ENCODE measurements at regions not wholly inside any gene's neighbourhood (a gene's known extent, or its start where the extent isn't known, plus 50 kb on each side); places are given as distances from the start of the nearest gene placed in this dataset.

DNA sequence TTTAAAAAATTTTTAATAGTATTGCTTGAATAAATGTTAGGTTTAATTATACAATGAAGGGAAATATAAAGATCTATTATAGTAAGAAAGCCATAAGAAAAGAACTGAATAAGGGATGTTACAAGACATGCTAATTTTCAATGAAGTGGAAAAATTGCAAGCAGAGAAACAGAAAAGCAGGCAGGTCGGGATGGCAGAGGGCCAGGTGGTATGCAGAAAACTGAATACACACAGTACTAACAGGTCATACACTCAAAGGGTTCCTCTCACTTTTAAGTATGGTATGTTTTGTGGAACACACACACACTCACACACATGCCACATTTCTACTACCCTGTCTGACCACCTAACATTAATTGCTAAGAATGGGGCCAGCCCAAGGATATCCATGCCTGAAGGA, 76.7 kb upstream of the DTNA start:
- TF ChIP-seq, protein P1, sequence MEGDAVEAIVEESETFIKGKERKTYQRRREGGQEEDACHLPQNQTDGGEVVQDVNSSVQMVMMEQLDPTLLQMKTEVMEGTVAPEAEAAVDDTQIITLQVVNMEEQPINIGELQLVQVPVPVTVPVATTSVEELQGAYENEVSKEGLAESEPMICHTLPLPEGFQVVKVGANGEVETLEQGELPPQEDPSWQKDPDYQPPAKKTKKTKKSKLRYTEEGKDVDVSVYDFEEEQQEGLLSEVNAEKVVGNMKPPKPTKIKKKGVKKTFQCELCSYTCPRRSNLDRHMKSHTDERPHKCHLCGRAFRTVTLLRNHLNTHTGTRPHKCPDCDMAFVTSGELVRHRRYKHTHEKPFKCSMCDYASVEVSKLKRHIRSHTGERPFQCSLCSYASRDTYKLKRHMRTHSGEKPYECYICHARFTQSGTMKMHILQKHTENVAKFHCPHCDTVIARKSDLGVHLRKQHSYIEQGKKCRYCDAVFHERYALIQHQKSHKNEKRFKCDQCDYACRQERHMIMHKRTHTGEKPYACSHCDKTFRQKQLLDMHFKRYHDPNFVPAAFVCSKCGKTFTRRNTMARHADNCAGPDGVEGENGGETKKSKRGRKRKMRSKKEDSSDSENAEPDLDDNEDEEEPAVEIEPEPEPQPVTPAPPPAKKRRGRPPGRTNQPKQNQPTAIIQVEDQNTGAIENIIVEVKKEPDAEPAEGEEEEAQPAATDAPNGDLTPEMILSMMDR (IDR thresholded peaks at IDR 0.05; ENCODE audit: insufficient read depth, low read depth, low read length) = no peak
- no peak for DNase-seq (ENCODE audit: low read depth)
- H3K4me3 ChIP-seq (ENCODE audit: low read depth, low read length) = no peak overlapping the region

DNA sequence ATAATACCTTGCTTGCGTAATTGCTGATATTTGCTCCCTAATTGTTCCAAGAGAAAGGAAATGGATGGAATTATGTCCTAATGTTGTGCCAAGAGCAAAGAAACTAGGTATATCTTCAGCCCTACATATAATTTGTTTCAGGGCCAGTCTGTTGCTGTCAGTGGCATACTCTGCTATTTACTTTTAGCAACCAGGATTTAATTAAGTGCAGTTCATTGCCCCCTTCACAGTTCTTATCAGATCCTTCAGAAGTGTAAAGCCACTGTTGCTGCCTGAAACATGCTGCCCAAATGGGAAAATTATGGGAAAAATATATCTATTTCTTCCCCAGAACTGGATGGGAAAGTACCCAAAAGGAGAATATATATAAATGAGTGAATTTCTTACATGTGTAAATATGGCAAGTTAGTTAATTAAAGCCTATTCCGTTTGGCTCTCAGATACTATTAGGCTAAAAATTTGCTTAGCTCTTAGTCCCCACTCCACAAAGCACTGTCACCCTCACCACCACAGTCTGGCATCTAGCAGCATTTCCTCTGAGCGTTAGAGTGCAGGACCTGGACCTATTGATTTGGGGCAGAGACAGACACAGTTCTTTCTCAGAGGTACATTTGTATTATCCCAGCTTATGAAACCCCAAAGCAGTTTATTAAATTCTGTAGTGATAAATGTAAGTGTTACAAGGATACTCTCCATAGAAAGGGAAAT, 72.8 kb upstream of the DTNA start:
- no peak overlapping the region for H3K4me3 ChIP-seq (ENCODE audit: low read depth, low read length)
- no peak for DNase-seq (ENCODE audit: low read depth)
- TF ChIP-seq, protein P1 (IDR thresholded peaks at IDR 0.05; ENCODE audit: insufficient read depth, low read depth, low read length) = no peak

DNA sequence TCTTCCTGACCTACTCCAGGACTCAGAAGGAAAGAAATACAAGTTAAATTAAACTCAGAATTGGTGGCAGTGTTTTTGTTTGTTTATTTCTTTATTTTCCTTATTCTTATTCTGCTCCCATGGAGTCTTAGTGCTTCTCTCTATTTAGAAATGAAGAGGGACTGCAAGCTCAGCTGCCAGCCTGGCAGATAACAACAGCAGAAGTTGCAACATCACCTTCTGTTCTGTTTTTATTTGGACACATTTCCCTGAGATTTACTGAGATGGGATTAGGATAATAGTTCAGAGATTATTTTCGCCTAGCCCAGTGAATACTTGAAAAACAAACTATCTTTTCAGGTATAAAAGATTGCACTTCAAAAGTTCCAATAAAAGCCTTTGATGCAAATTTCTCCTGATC, 70.4 kb upstream of the DTNA start:
- peak; percentile 38 for DNase-seq (ENCODE audit: low read depth)
- TF ChIP-seq, protein P1 (IDR thresholded peaks at IDR 0.05; ENCODE audit: insufficient read depth, low read depth, low read length) = no peak
- no peak overlapping the region for H3K4me3 ChIP-seq (ENCODE audit: low read depth, low read length)

DNA sequence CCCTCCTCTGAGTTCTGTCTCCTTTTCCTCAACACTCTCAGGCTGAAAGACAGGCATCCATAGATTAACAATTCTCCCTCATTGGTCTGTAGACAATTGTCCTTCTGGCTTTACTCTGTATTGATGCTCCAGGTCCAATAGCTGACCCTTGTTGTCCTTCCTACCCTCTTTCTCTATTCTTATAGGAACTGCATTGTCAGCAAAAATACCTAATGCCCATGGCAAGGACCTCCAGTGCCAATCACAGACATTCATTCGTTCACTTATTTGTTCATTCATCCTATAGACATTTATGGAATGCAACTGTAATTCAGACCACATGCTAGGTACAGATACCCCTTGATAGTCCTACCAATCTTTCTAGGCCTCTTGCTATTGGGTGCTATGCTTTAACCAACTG, 69.8 kb upstream of the DTNA start:
- no peak overlapping the region for H3K4me3 ChIP-seq (ENCODE audit: low read depth, low read length)
- TF ChIP-seq, protein P1 (IDR thresholded peaks at IDR 0.05; ENCODE audit: insufficient read depth, low read depth, low read length) = no peak
- no peak for DNase-seq (ENCODE audit: low read depth)

DNA sequence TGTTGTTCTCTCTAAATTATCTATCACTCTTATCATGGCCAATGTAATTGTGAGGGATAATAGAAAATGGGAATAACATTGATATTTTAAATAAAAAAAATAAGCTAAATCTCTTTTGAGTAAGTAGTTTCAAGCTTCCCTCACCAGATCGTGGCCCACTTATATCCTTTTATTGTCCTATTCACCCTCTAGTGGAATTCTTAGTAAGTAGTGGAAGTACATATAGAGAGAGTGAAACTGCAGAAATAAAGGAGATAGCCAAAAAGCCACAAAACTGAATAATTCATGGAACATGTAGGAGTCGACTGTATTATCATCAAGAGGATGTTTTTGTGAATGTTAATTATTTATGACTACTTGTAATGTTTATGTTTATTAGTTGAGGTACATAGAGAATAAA, 66.1 kb upstream of the DTNA start:
- DNase-seq (ENCODE audit: low read depth) = peak; percentile 40
- TF ChIP-seq, protein P1 (IDR thresholded peaks at IDR 0.05; ENCODE audit: insufficient read depth, low read depth, low read length) = peak; percentile 25
- H3K4me3 ChIP-seq (ENCODE audit: low read depth, low read length) = no peak overlapping the region

DNA sequence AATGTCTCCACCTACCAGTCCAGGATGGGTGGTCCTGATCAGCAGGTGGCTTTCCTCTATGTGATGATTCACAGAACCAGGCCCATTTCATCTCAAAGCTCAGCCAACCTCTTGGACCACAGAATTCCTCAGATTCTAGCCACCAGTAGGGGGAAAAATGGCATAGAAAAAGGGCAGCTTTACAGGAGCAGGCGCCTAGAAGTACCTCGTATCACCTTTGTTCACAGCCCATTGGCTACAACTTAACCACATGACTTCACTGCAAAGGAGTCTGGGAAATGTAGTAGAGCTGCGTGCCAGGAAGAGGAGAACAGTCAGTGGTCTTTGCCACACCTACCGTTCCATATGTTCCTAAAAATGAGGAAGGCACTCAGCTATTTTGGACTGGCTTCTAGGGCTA, 62.8 kb upstream of the DTNA start:
- no peak overlapping the region for H3K4me3 ChIP-seq (ENCODE audit: low read depth, low read length)
- DNase-seq (ENCODE audit: low read depth) = no peak
- TF ChIP-seq, protein P1 (IDR thresholded peaks at IDR 0.05; ENCODE audit: insufficient read depth, low read depth, low read length) = no peak
